NCI-H2196 treated with DMSO at 0.1 percent for 48 hours (cell line): ENCODE measurements at regions not wholly inside any gene's neighbourhood (a gene's known extent, or its start where the extent isn't known, plus 50 kb on each side); places are given as distances from the start of the nearest gene placed in this dataset.
"Not testable (repeated sequence)": the region's sequence is repeated elsewhere in the genome, so short reads cannot be mapped to it uniquely, and the experiment has no call there.

Experiments used
- DNase-seq: peaks from one replicate; lab custom pipeline; 2025; ENCODE audit not compliant: unreplicated experiment; lab: John Stamatoyannopoulos, UW

- DNase-seq: no peak
Measured at GRCh38 chr12:25864306-25865276, 93.9 kb upstream of the RASSF8 start.

DNA sequence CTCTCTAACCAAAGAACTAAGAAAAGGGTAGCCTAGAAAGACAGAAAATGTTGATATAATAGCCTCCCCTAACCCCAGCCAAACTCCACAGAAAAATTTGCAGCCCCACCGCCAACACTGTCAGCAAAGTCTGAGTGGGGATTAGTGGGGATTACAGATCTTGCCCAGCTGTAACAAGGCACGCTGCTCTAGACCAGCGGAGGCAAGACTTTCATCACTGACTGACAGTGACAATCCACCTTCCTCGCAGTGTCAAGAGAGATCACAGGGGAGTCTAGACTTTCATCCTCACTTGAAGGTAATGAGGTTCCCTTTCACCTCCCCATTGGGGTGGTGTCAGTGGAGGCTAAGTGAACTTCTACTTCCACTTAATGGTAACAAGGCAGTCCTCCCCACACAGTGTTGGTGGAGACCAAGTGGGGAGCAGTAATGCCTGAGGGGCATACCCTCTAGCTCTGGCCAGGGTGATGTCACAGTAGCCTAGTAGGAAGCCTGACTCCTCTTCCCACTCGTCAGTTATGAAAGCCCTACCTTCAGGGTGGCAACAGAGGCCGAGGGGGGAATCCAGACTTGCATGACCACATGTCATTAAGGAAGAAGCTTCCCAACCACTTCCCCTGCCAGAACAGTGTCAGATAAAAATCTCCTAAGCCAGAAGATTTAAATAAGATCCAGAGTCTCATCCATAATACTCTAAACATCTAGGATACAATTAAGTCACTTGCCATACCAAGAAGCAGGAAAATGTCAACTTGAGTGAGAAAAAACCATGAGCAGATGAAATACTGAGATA lies 91.7 kb upstream of the RASSF8 start:
- no peak for DNase-seq

DNA sequence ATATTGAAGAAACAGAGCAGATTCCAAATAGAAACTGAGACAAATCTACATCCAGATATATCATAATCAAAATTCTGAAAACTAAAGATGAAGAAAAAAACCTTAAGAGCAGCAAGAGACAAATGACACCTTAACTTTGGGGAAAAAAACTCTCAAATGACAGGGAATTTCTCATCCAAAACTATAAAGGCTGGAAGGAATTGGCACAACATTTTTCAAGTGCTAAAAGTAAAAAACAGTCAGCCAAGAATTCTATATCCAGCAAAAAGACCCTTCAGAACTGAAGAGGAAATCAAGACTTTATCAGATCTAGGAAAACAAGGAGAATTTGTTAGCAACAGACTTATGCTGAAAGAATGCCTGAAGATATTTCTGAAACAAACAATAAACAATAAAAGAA lies 90.3 kb upstream of the RASSF8 start:
- no peak for DNase-seq

DNA sequence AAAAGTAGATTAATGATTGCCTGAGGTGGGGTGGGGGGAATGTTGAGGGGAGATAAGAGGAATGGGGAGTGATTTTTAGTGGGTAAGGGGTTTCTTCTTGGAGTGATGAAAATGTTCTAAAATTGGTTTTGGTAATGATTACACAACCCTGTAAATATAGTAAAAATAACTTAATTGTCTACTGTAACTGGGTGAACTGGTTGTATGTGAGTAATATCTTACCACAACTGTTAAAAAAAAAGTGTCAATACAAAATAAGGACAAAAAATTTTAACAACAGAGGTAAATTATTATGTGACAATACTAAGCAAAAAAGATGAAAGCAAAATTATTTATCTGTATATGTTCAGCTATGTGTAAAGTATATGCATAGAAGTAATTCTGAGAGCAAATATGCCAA lies 86.3 kb upstream of the RASSF8 start:
- no peak for DNase-seq

- no peak for DNase-seq
Measured at GRCh38 chr12:25875661-25876060, 82.8 kb upstream of the RASSF8 start.

DNA sequence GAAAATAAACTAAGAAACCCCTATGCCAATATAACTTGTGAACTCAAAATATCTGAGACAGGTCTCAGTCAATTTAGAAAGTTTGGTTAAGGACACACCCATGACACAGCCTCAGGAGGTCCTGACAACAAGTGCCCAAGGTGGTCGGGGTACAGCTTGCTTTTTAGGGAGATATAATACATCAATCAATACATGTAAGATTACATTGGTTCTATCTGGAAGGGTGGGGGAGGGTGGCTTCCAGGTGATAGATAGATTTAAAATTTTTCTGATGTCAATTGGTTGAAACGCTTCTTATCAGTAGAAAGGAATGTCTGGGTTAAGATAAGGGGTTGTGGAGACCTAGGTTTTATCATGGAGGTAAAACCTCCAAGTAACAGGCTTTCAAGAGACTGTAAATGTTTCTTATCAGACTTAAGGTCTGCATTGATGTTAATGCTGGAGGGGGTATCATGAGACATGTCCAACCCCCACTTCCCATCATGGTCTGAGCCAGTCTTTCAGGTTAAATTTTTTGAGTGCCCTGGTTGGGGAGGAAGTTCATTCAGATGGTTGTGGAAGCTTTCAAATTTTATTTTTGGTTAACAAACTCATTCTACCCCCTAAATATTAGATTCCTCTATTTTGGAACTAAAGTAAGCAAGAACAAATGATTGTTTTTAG lies 82.0 kb upstream of the RASSF8 start:
- DNase-seq: no peak

GRCh38 chr12:25877446-25877845 lies 81.0 kb upstream of the RASSF8 start:
- DNase-seq: no peak

GRCh38 chr12:25882266-25882665 lies 76.2 kb upstream of the RASSF8 start:
- no peak for DNase-seq

DNA sequence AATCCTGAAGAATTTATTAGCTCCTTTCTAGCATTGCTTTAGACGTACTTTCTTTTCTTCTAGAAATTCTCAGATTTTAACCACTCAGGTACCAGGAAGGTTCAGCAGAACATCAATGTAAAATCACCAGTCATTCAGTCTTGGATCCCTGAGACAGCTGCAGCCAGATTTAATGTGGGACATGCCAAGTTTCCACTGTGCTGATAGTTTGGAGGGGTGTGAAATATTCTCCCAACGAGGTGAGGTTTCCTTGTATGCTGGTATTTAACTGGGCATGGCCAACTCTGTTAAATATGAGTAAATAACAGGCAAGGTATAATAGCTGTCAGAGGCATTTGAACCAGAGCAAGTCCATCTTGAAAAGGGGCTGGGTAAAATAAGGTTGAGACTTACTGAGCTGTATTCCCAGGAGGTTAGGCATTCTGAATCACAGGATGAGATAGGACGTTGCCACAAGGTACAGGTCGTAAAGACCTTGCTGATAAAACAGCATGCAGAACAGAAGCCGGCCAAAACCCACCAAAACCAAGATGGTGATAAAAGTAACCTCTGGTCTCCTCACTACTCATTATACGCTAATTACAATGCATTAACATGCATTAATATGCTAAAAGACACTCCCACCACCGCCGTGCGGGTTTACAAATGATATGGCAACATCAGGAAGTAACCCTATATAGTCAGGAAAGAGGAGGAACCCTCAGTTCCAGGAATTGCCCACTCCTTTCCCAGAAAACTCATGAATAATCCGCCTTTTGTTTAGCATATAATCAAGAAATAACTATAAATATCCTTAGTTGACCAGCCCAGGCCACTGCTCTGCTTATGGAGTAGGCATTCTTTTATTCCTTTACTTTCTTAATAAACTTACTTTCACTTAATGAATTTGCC lies 75.2 kb upstream of the RASSF8 start:
- DNase-seq: no peak

- no peak for DNase-seq
Measured at GRCh38 chr12:25884024-25884919, 74.2 kb upstream of the RASSF8 start.

DNA sequence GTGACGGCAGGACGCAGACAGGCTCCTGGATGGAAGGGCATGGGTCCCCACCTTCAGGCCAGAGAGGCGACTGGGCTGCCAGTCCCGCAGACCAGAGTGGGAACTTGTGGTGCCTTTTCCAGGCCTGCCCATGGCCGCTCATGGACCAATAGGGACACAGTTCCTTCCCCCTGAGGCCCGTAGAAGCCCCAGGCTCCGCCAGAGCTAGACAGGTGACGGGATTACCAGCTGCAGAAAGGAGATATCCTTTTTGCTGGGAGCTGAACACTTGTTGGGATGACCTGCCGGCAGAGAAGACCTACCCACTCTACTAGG lies 73.6 kb upstream of the RASSF8 start:
- no peak for DNase-seq

- no peak for DNase-seq
Measured at GRCh38 chr12:25886396-25886795, 72.1 kb upstream of the RASSF8 start.

- no peak for DNase-seq
Measured at GRCh38 chr12:25887367-25887766, 71.1 kb upstream of the RASSF8 start.

DNA sequence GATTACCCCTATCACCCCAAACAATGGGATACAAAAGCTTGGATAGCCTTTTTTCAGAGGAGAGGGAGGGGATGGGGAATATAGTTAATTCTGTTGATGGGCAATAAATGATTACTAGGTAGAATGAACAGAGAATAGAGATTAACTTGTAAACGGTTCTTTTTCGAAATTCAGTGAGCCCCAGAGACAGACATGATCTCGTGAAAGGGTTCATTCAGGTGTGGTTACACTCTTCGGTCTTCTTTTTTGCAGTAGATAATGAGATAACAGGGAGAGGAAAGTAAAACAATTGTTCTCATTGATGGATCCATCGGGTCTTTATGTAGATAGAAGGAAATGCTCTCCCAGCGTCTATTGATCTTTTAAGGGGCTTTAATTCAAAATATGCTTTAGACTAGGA lies 69.3 kb upstream of the RASSF8 start:
- no peak for DNase-seq

- not testable (repeated sequence) for DNase-seq
Measured at GRCh38 chr12:25891095-25891494, 67.4 kb upstream of the RASSF8 start.

DNA sequence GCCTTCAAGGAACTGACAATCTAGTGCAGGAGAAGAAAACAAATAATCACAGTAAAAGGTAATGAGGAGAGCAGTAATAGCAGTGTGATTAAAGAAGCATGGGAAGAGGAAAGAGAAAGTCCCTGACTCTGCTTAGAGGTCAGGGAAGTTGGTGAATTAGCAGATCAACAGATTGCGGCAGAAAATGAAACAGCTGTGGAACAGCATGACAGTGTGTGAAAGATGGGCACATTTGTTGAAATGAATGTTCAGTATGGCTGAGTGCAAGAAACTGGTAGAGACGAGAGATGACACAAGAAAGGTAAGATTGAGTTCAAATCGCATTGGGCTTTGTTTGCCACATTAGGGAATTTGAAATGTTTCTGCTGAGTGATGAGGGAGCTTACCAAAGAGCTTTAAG lies 63.7 kb upstream of the RASSF8 start:
- DNase-seq: no peak

DNA sequence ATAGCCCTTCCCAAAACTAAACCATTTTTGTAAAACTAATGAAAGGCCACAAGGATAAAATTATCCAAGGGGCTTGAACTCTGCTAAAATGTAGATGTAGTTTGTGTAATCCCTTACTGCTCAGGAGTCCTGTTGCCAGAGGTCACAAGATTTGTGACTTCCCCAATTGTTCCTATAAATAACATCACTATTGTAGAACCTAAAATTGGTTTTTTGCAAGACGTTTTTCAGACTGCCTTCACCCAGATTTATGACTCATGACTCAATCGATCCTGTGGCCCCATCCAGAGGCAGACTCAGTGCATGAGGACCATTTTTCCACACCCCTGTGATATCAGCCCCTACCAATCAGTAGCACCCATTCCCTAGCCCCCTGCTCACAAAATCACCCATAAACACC lies 61.5 kb upstream of the RASSF8 start:
- no peak for DNase-seq

- no peak for DNase-seq
Measured at GRCh38 chr12:25903603-25904245, 54.8 kb upstream of the RASSF8 start.

- no peak for DNase-seq
Measured at GRCh38 chr12:25904442-25904841, 54.0 kb upstream of the RASSF8 start.
